ENCODE measurements at regions not wholly inside any gene's neighbourhood (a gene's known extent, or its start where the extent isn't known, plus 50 kb on each side); places are given as distances from the start of the nearest gene placed in this dataset.

DNA sequence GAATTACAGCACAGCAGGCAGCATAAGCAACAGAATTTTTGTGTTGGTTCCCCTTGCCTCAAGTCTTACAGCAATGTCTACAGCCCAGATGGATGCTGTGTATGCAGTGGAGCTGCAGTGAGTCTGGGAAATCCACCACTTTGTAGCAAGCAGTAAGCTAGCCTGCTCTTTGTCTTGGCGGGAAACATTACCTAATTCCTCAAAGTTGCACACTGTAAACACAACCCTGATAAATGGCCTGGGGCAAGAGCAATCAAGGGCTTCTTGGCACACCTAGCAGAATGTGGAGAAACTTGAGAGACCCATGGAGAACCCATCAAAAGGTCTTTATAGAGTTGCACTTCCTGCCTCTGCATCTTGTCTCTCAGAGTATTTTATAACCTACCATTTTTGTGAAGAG, 102.0 kb upstream of the FOXP2 start:
- TF ChIP-seq, protein P1, sequence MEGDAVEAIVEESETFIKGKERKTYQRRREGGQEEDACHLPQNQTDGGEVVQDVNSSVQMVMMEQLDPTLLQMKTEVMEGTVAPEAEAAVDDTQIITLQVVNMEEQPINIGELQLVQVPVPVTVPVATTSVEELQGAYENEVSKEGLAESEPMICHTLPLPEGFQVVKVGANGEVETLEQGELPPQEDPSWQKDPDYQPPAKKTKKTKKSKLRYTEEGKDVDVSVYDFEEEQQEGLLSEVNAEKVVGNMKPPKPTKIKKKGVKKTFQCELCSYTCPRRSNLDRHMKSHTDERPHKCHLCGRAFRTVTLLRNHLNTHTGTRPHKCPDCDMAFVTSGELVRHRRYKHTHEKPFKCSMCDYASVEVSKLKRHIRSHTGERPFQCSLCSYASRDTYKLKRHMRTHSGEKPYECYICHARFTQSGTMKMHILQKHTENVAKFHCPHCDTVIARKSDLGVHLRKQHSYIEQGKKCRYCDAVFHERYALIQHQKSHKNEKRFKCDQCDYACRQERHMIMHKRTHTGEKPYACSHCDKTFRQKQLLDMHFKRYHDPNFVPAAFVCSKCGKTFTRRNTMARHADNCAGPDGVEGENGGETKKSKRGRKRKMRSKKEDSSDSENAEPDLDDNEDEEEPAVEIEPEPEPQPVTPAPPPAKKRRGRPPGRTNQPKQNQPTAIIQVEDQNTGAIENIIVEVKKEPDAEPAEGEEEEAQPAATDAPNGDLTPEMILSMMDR (conservative IDR thresholded peaks at IDR 0.05 in 1 of 2, IDR thresholded peaks at IDR 0.05 in 1 of 2; ENCODE audit: low read depth in 1 of 2, low read length in 2 of 2): no peak
- no peak for TF ChIP-seq EZH2 (IDR thresholded peaks at IDR 0.05; ENCODE audit: low read length, missing control alignments)
